ENCODE measurements at regions not wholly inside any gene's neighbourhood (a gene's known extent, or its start where the extent isn't known, plus 50 kb on each side); places are given as distances from the start of the nearest gene placed in this dataset.

- Histone ChIP-seq H3K27ac (ENCODE audit: insufficient read length, low read depth, low read length) (no peak overlapping the region), H3K56ac (ENCODE audit: insufficient read length, low read depth, low read length) (no peak overlapping the region)
- H3K36me3 Mint-ChIP-seq (ENCODE audit: insufficient read depth in 1 of 3, low read depth in 3 of 3): no peaks in the 10 kb centered on the region
These were observed 507.2 kb upstream of the PBX1 start for GRCh38 chr1:164051782-164052181.

More at GRCh38 chr1:164051782-164052181, 507.2 kb upstream of the PBX1 start:
- Histone ChIP-seq H3K14ac (ENCODE audit: insufficient read depth, low read length) (no peak overlapping the region), H3K79me2 (ENCODE audit: insufficient read depth, low read length) (no peaks in the 10 kb centered on the region), H2BK20ac (ENCODE audit: low read depth, low read length, poor library complexity, severe bottlenecking) (no peak overlapping the region), H3K79me1 (ENCODE audit: insufficient read depth, low read depth, low read length, poor library complexity, severe bottlenecking) (no peaks in the 10 kb centered on the region), H3K4me1 (ENCODE audit: insufficient read depth, low read length) (no peaks in the 10 kb centered on the region; the same call in 1 of the 2 replicates), H4K8ac (replicated peaks; ENCODE audit: insufficient read length, low read depth, low read length) (no peak overlapping the region), H3K18ac (ENCODE audit: insufficient read length, low read depth, low read length) (no peak overlapping the region), H2AK5ac (ENCODE audit: insufficient read length, low read length) (no peak overlapping the region), H2BK12ac (ENCODE audit: insufficient read length, low read depth, low read length) (no peak overlapping the region), H3K27me3 (ENCODE audit: insufficient read depth, low read length) (no peaks in the 10 kb centered on the region), H2BK120ac (ENCODE audit: low read depth, low read length, poor library complexity, severe bottlenecking) (no peak overlapping the region), H3K23me2 (ENCODE audit: insufficient read length, low read depth, low read length, poor library complexity, severe bottlenecking) (no peaks in the 10 kb centered on the region), H3T11ph (ENCODE audit: low read length) (no peak overlapping the region), H4K91ac (ENCODE audit: insufficient read length, low read depth, low read length) (no peak overlapping the region), H4K5ac (ENCODE audit: insufficient read length, low read depth, low read length) (no peak overlapping the region), H2BK5ac (ENCODE audit: insufficient read length, low read length) (no peak overlapping the region), H3K4me2 (ENCODE audit: insufficient read depth, insufficient read length, low read length) (no peak overlapping the region), H3K9ac (ENCODE audit: extremely low read depth, insufficient read length, low read length) (no peak overlapping the region), H3K9me3 (ENCODE audit: control insufficient read depth, low read depth, low read length) (no peaks in the 10 kb centered on the region), H3K4ac (ENCODE audit: low read depth, low read length) (no peak overlapping the region), H3K23ac (ENCODE audit: insufficient read length, low read depth, low read length) (no peak overlapping the region), H2AFZ (ENCODE audit: low read length) (no peak overlapping the region), H2BK15ac (ENCODE audit: low read depth, low read length) (no peak overlapping the region), H4K20me1 (ENCODE audit: control insufficient read depth, insufficient read depth, insufficient read length) (no peaks in the 10 kb centered on the region)
- TF ChIP-seq, protein P1, sequence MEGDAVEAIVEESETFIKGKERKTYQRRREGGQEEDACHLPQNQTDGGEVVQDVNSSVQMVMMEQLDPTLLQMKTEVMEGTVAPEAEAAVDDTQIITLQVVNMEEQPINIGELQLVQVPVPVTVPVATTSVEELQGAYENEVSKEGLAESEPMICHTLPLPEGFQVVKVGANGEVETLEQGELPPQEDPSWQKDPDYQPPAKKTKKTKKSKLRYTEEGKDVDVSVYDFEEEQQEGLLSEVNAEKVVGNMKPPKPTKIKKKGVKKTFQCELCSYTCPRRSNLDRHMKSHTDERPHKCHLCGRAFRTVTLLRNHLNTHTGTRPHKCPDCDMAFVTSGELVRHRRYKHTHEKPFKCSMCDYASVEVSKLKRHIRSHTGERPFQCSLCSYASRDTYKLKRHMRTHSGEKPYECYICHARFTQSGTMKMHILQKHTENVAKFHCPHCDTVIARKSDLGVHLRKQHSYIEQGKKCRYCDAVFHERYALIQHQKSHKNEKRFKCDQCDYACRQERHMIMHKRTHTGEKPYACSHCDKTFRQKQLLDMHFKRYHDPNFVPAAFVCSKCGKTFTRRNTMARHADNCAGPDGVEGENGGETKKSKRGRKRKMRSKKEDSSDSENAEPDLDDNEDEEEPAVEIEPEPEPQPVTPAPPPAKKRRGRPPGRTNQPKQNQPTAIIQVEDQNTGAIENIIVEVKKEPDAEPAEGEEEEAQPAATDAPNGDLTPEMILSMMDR (conservative IDR thresholded peaks at IDR 0.05): no peak
- Mint-ChIP-seq H3K27me3 (ENCODE audit: low read depth) (no peaks in the 10 kb centered on the region), H3K4me1 (peaks cover 11 to 13% of the 10 kb centered on the region in 2 experiments), H3K27ac (no peak overlapping the region), H3K9me3 (no peaks in the 10 kb centered on the region), H3K4me3 (no peak overlapping the region)
- DNase-seq: no peak
- WGBS (ENCODE audit: extremely low coverage, insufficient read length, low lambda C conversion rate): no CpG with 5 or more reads among the region's 1 CpG
